ENCODE measurements at regions not wholly inside any gene's neighbourhood (a gene's known extent, or its start where the extent isn't known, plus 50 kb on each side); places are given as distances from the start of the nearest gene placed in this dataset.

- Mint-ChIP-seq H3K9me3 (no peaks in the 10 kb centered on the region), H3K27me3 (ENCODE audit: low read depth, poor library complexity) (no peaks in the 10 kb centered on the region), H3K4me3 (no peak overlapping the region), H3K4me1 (no peaks in the 10 kb centered on the region), H3K36me3 (ENCODE audit: low read depth) (no peaks in the 10 kb centered on the region), H3K27ac (no peak overlapping the region)
- no peak for TF ChIP-seq CTCF (IDR thresholded peaks at IDR 0.05)
- no peak for DNase-seq
Observed at GRCh38 chr1:106678279-106679050, 378.0 kb upstream of the PRMT6 start.

GRCh38 chr1:106680216-106680615 is 376.3 kb upstream of the PRMT6 start:
- Mint-ChIP-seq H3K4me3 (no peak overlapping the region), H3K9me3 (no peaks in the 10 kb centered on the region), H3K36me3 (ENCODE audit: low read depth) (no peaks in the 10 kb centered on the region), H3K27me3 (ENCODE audit: low read depth, poor library complexity) (no peaks in the 10 kb centered on the region), H3K27ac (no peak overlapping the region), H3K4me1 (no peaks in the 10 kb centered on the region)
- no peak for TF ChIP-seq CTCF (IDR thresholded peaks at IDR 0.05)
- DNase-seq = no peak

- H3K27me3 Mint-ChIP-seq (ENCODE audit: low read depth, poor library complexity) = no peaks in the 10 kb centered on the region
- H3K4me1 Mint-ChIP-seq = no peaks in the 10 kb centered on the region
- no peaks in the 10 kb centered on the region for H3K9me3 Mint-ChIP-seq
- no peak overlapping the region for H3K4me3 Mint-ChIP-seq
- no peaks in the 10 kb centered on the region for H3K36me3 Mint-ChIP-seq (ENCODE audit: low read depth)
- DNase-seq = no peak
- H3K27ac Mint-ChIP-seq = no peak overlapping the region
- TF ChIP-seq CTCF (IDR thresholded peaks at IDR 0.05) = no peak
Observed at GRCh38 chr1:106680776-106681344, 375.6 kb upstream of the PRMT6 start.

GRCh38 chr1:106681939-106682522 is 374.4 kb upstream of the PRMT6 start:
- Mint-ChIP-seq H3K27me3 (ENCODE audit: low read depth, poor library complexity) (no peaks in the 10 kb centered on the region), H3K9me3 (no peaks in the 10 kb centered on the region), H3K27ac (no peak overlapping the region), H3K4me1 (no peaks in the 10 kb centered on the region), H3K36me3 (ENCODE audit: low read depth) (no peaks in the 10 kb centered on the region), H3K4me3 (no peak overlapping the region)
- no peak for DNase-seq
- no peak for TF ChIP-seq CTCF (IDR thresholded peaks at IDR 0.05)

GRCh38 chr1:106688446-106688845 is 368.0 kb upstream of the PRMT6 start:
- H3K9me3 Mint-ChIP-seq = no peaks in the 10 kb centered on the region
- TF ChIP-seq CTCF (IDR thresholded peaks at IDR 0.05) = no peak
- no peaks in the 10 kb centered on the region for H3K36me3 Mint-ChIP-seq (ENCODE audit: low read depth)
- no peak overlapping the region for H3K4me3 Mint-ChIP-seq
- no peak for DNase-seq
- no peaks in the 10 kb centered on the region for H3K27me3 Mint-ChIP-seq (ENCODE audit: low read depth, poor library complexity)
- no peaks in the 10 kb centered on the region for H3K4me1 Mint-ChIP-seq
- H3K27ac Mint-ChIP-seq = no peak overlapping the region

All from nephron progenitor cell (in vitro differentiated cells).